SK-N-MC (cell line): ENCODE measurements at regions not wholly inside any gene's neighbourhood (a gene's known extent, or its start where the extent isn't known, plus 50 kb on each side); places are given as distances from the start of the nearest gene placed in this dataset.

Experiments
- EZH2 ChIP-seq: fragments of 200-600 bp; sonication (generic); IDR thresholded peaks from one replicate; pipeline ENCODE4 v1.6.1; 2017; ENCODE audit warnings: antibody characterized with exemption
- POLR2AphosphoS5 ChIP-seq: IDR thresholded peaks from 2 replicates; pipeline ENCODE4 v1.6.1; 2012; ENCODE audit warnings: mild to moderate bottlenecking, low read depth, low read length, borderline replicate concordance

DNA sequence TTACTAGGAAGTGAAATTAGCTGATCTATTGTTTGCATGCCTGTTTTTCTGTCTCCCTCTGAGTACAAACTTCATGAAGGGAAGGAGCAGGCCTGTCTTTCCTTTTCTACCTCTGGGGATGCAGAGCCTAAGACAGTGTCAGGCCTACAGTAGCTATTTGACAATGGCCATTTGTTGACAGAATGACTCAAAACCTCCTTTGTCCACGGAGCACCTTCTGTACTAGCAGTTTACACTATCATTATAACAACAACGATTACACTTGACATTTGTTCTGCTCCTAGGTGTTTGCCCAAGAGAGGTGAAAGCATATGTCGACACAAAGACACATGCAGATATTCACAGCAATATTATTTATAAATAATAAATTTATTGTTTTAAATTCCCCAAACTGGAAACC lies 132.3 kb upstream of the IRX3 start:
- TF ChIP-seq POLR2AphosphoS5, result no peak
- no peak for TF ChIP-seq EZH2
